HAP-1 (cell line): ENCODE measurements at regions not wholly inside any gene's neighbourhood (a gene's known extent, or its start where the extent isn't known, plus 50 kb on each side); places are given as distances from the start of the nearest gene placed in this dataset.

Experiments used
- DNase-seq, 2 experiments: peaks; one replicate each; pipeline ENCODE4 v3.0.0-alpha.2; 2016 to 2020; ENCODE audit warnings: low spot score in 2 of 2
- H3K27me3 ChIP-seq: fragments of 250-450 bp; sonication (Bioruptor Pico); 2 replicates; pipeline ENCODE4 v1.5.1; 2020; ENCODE audit warnings: low read depth, mild to moderate bottlenecking, moderate library complexity
- H3K36me3 ChIP-seq: fragments of 250-450 bp; sonication (Bioruptor Pico); replicated peaks from 2 replicates; pipeline ENCODE4 v1.5.1; 2020; ENCODE audit warnings: mild to moderate bottlenecking
- H3K4me1 ChIP-seq: fragments of 250-450 bp; sonication (Bioruptor Pico); 2 replicates; pipeline ENCODE4 v1.5.1; 2020; ENCODE audit warnings: mild to moderate bottlenecking
- H3K4me3 ChIP-seq: fragments of 250-450 bp; sonication (Bioruptor Pico); 2 replicates; pipeline ENCODE4 v1.5.1; 2020; ENCODE audit warnings: mild to moderate bottlenecking, moderate library complexity
- H3K9me3 ChIP-seq: fragments of 250-450 bp; sonication (Bioruptor Pico); 2 replicates; pipeline ENCODE4 v1.5.1; 2020; ENCODE audit warnings: mild to moderate bottlenecking, moderate library complexity
- in situ Hi-C: fragments of 300-500 bp; cut with MboI; formaldehyde crosslinking; loops from 3 replicates; pipeline ENCODE4 v1.14.3; 2020; ENCODE audit warnings: low sequenced_read_pairs, inconsistent platforms, mixed read lengths

- H3K4me1 ChIP-seq, result no peaks in the 10 kb centered on the region
- no peak for DNase-seq
- no peaks in the 10 kb centered on the region for H3K27me3 ChIP-seq
- no peaks in the 10 kb centered on the region for H3K36me3 ChIP-seq
- H3K4me3 ChIP-seq, result no peak overlapping the region
- H3K9me3 ChIP-seq, result no peaks in the 10 kb centered on the region
- in situ Hi-C loops, result no loop called here
Measured at GRCh38 chr10:105506262-105506661, 865.2 kb downstream of the SORCS3 start.

GRCh38 chr10:105503714-105504113 lies 862.6 kb downstream of the SORCS3 start:
- no peaks in the 10 kb centered on the region for H3K36me3 ChIP-seq
- no peaks in the 10 kb centered on the region for H3K27me3 ChIP-seq
- in situ Hi-C loops, result no loop called here
- no peaks in the 10 kb centered on the region for H3K4me1 ChIP-seq
- no peak for DNase-seq
- no peaks in the 10 kb centered on the region for H3K9me3 ChIP-seq
- H3K4me3 ChIP-seq, result no peak overlapping the region

DNA sequence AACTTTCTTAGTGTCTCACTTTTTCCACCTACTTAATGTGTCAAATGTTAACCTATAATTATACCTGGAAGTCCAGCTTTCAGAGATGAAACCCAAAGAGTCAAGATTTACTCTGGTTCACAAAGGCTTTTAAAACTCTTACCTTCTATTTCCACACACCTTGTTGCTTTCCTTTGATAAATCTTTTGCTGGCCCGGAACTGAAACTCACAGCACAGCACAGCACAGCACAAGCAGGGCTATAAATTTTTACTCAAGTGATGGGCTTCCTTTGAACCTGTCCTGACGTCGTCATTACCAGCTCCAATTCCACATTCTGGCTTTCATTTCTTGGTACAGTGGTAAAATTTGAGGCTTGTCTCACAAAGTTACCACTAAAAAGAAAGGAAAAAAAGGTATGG lies 861.0 kb downstream of the SORCS3 start:
- no peaks in the 10 kb centered on the region for H3K9me3 ChIP-seq
- H3K36me3 ChIP-seq, result no peaks in the 10 kb centered on the region
- in situ Hi-C loops, result no loop called here
- no peak for DNase-seq
- no peak overlapping the region for H3K4me3 ChIP-seq
- H3K4me1 ChIP-seq, result no peaks in the 10 kb centered on the region
- no peaks in the 10 kb centered on the region for H3K27me3 ChIP-seq

- no peak for DNase-seq
- H3K4me1 ChIP-seq, result no peaks in the 10 kb centered on the region
- in situ Hi-C loops, result no loop called here
- H3K4me3 ChIP-seq, result no peak overlapping the region
- no peaks in the 10 kb centered on the region for H3K9me3 ChIP-seq
- no peaks in the 10 kb centered on the region for H3K36me3 ChIP-seq
- H3K27me3 ChIP-seq, result no peaks in the 10 kb centered on the region
Measured at GRCh38 chr10:105494944-105495343, 853.9 kb downstream of the SORCS3 start.

DNA sequence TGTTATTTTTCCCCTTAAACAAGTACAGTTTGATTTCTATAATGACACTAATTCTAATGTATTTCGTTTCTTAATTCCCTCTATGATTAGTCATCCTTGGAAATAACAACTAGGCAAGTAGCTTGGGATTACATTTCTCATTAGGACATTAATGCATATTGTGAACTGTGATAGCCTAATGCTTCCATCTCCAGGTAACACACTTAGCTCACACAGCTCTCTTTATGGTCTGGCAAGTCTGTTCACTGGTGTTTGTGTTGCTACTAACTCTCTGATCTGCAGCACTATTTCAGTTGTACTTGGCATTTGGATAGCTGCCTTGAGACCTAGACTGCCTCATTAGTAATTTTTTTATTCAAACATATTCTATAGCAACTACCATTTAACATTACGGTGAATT lies 853.2 kb downstream of the SORCS3 start:
- in situ Hi-C loops, result no loop called here
- H3K36me3 ChIP-seq, result no peaks in the 10 kb centered on the region
- H3K9me3 ChIP-seq, result no peaks in the 10 kb centered on the region
- DNase-seq, result no peak
- no peaks in the 10 kb centered on the region for H3K4me1 ChIP-seq
- no peak overlapping the region for H3K4me3 ChIP-seq
- no peaks in the 10 kb centered on the region for H3K27me3 ChIP-seq

DNA sequence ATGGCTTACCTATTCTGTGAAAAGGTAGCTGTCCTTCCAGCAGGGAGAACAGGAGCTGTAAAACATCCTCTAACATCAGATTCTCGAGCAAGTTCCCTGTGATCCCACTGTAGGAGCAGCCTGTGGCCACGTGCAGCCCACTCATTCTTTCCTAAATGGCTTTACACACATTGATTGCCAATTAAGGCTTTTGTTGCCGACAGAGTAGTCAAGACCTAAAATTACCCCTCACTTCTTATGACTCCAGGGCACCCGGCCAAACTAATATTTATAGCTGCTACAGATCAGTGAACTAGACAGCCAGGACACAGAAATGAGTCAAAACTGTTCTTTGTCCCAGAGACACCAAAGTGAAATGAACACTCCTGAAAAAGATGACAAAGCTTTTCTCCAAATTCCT lies 832.1 kb downstream of the SORCS3 start:
- Histone ChIP-seq H3K4me1 (no peaks in the 10 kb centered on the region), H3K9me3 (no peaks in the 10 kb centered on the region), H3K36me3 (no peaks in the 10 kb centered on the region), H3K27me3 (no peaks in the 10 kb centered on the region), H3K4me3 (no peak overlapping the region)
- no peak for DNase-seq
- in situ Hi-C loops, result no loop called here

- Histone ChIP-seq H3K9me3 (no peaks in the 10 kb centered on the region), H3K36me3 (no peaks in the 10 kb centered on the region), H3K4me1 (no peaks in the 10 kb centered on the region), H3K27me3 (no peaks in the 10 kb centered on the region), H3K4me3 (no peak overlapping the region)
- no peak for DNase-seq
- in situ Hi-C loops, result no loop called here
Measured at GRCh38 chr10:105468759-105469158, 827.7 kb downstream of the SORCS3 start.

DNA sequence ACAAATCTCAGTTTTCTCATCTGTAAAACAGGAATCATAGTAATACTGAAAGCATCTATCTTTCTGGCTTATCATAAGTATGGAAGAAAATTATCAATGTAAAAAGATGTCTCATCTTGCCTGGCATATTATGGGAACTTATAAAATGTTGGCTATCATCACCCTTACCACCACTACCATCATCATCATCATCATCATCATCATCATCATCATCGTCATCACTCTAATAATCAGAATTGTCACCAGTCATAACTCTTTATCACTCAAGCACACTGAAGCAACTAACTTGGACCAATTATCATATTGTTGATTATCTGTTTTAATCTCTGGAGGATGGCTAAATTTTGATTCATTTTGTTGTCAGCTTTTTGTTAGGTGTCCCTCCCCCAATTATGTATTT lies 825.4 kb downstream of the SORCS3 start:
- no peak for DNase-seq
- Histone ChIP-seq H3K27me3 (no peaks in the 10 kb centered on the region), H3K36me3 (no peaks in the 10 kb centered on the region), H3K4me1 (no peaks in the 10 kb centered on the region), H3K4me3 (no peak overlapping the region), H3K9me3 (no peaks in the 10 kb centered on the region)
- in situ Hi-C loops, result no loop called here

- in situ Hi-C loops, result no loop called here
- DNase-seq, result no peak
- Histone ChIP-seq H3K4me3 (no peak overlapping the region), H3K9me3 (no peaks in the 10 kb centered on the region), H3K4me1 (no peaks in the 10 kb centered on the region), H3K36me3 (no peaks in the 10 kb centered on the region), H3K27me3 (no peaks in the 10 kb centered on the region)
Measured at GRCh38 chr10:105434970-105435369, 793.9 kb downstream of the SORCS3 start.

- no peaks in the 10 kb centered on the region for H3K4me1 ChIP-seq
- no peak overlapping the region for H3K4me3 ChIP-seq
- H3K9me3 ChIP-seq, result no peaks in the 10 kb centered on the region
- DNase-seq, result no peak
- no peaks in the 10 kb centered on the region for H3K36me3 ChIP-seq
- no peaks in the 10 kb centered on the region for H3K27me3 ChIP-seq
- in situ Hi-C loops, result no loop called here
Measured at GRCh38 chr10:105413997-105414396, 772.9 kb downstream of the SORCS3 start.

DNA sequence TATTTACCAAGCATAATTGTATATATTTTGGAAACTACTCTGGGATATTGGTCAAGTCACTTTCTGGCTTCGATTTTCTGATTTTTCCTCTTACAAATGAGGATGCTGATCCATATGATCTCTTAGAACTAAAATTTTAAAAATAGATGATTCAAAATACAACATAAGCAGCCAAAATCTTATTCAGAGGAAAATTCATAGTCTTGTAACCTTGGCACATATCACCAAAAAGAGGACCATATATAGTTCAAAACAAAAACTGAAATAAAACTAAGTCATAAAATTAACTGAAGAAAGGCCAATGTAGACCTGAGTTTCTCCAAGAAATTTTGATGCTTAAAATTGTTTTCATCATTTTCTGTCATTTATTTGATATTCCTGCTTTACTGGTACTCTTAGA lies 768.3 kb downstream of the SORCS3 start:
- Histone ChIP-seq H3K36me3 (no peaks in the 10 kb centered on the region), H3K9me3 (no peaks in the 10 kb centered on the region), H3K4me1 (no peaks in the 10 kb centered on the region), H3K27me3 (no peaks in the 10 kb centered on the region), H3K4me3 (no peak overlapping the region)
- no peak for DNase-seq
- in situ Hi-C loops, result no loop called here

GRCh38 chr10:105406488-105406887 lies 765.4 kb downstream of the SORCS3 start:
- Histone ChIP-seq H3K4me1 (no peaks in the 10 kb centered on the region), H3K27me3 (no peaks in the 10 kb centered on the region), H3K4me3 (no peak overlapping the region), H3K36me3 (no peaks in the 10 kb centered on the region), H3K9me3 (no peaks in the 10 kb centered on the region)
- in situ Hi-C loops, result no loop called here
- no peak for DNase-seq

GRCh38 chr10:105398202-105398601 lies 757.1 kb downstream of the SORCS3 start:
- Histone ChIP-seq H3K4me3 (no peak overlapping the region), H3K9me3 (no peaks in the 10 kb centered on the region), H3K27me3 (no peaks in the 10 kb centered on the region), H3K4me1 (no peaks in the 10 kb centered on the region), H3K36me3 (no peaks in the 10 kb centered on the region)
- in situ Hi-C loops, result no loop called here
- no peak for DNase-seq

GRCh38 chr10:105391670-105392351 lies 750.7 kb downstream of the SORCS3 start:
- no peak for DNase-seq
- Histone ChIP-seq H3K4me1 (no peaks in the 10 kb centered on the region), H3K36me3 (no peaks in the 10 kb centered on the region), H3K9me3 (no peaks in the 10 kb centered on the region), H3K27me3 (no peaks in the 10 kb centered on the region), H3K4me3 (no peak overlapping the region)
- in situ Hi-C loops, result no loop called here

GRCh38 chr10:105387971-105388370 lies 746.9 kb downstream of the SORCS3 start:
- Histone ChIP-seq H3K36me3 (no peaks in the 10 kb centered on the region), H3K4me3 (no peak overlapping the region), H3K4me1 (no peaks in the 10 kb centered on the region), H3K27me3 (no peaks in the 10 kb centered on the region), H3K9me3 (no peaks in the 10 kb centered on the region)
- in situ Hi-C loops, result no loop called here
- no peak for DNase-seq
